Fibroblast of skin of left biceps (primary cell): ENCODE measurements at regions not wholly inside any gene's neighbourhood (a gene's known extent, or its start where the extent isn't known, plus 50 kb on each side); places are given as distances from the start of the nearest gene placed in this dataset.
"Not testable (repeated sequence)": the region's sequence is repeated elsewhere in the genome, so short reads cannot be mapped to it uniquely, and the experiment has no call there.

ENCODE experiments used
- DNase-seq, 2 experiments: peaks; one replicate each; pipeline ENCODE4 v3.0.0-alpha.2; 2013; ENCODE audit warnings: low read depth in 2 of 2

- not testable (repeated sequence) for DNase-seq
Measured at GRCh38 chr17:43345515-43345914, 53.3 kb upstream of the ARL4D start.

GRCh38 chr17:43344685-43345084 is 54.1 kb upstream of the ARL4D start:
- no peak for DNase-seq

- no peak for DNase-seq
Measured at GRCh38 chr17:43342589-43342890, 56.3 kb upstream of the ARL4D start.

GRCh38 chr17:43341715-43342588 is 56.8 kb upstream of the ARL4D start:
- DNase-seq, result peak; percentile 22 to 25

- no peak for DNase-seq
Measured at GRCh38 chr17:43338886-43339516, 59.8 kb upstream of the ARL4D start.

GRCh38 chr17:43337684-43338428 is 60.9 kb upstream of the ARL4D start:
- DNase-seq, result no peak

- DNase-seq, result no peak
Measured at GRCh38 chr17:43334738-43335402, 63.9 kb upstream of the ARL4D start.

GRCh38 chr17:43333433-43333943 is 65.3 kb upstream of the ARL4D start:
- no peak for DNase-seq

GRCh38 chr17:43332230-43332629 is 66.6 kb upstream of the ARL4D start:
- no peak for DNase-seq

- no peak for DNase-seq
Measured at GRCh38 chr17:43330876-43331639, 67.7 kb upstream of the ARL4D start.

GRCh38 chr17:43329183-43329582 is 69.6 kb upstream of the ARL4D start:
- no peak for DNase-seq

- no peak for DNase-seq
Measured at GRCh38 chr17:43328650-43329049, 70.1 kb upstream of the ARL4D start.

GRCh38 chr17:43327834-43328420 is 70.9 kb upstream of the ARL4D start:
- DNase-seq, result no peak

GRCh38 chr17:43327421-43327820 is 71.4 kb upstream of the ARL4D start:
- DNase-seq, result no peak

GRCh38 chr17:43326490-43327275 is 72.1 kb upstream of the ARL4D start:
- DNase-seq, result no peak

GRCh38 chr17:43324205-43324893 is 74.4 kb upstream of the ARL4D start:
- DNase-seq, result no peak

- DNase-seq, result no peak
Measured at GRCh38 chr17:43319293-43320124, 79.3 kb upstream of the ARL4D start.

- DNase-seq, result no peak
Measured at GRCh38 chr17:43316522-43317142, 82.2 kb upstream of the ARL4D start.
